SU-DHL-6 (cell line): ENCODE measurements at regions not wholly inside any gene's neighbourhood (a gene's known extent, or its start where the extent isn't known, plus 50 kb on each side); places are given as distances from the start of the nearest gene placed in this dataset.

Source experiments
- CTCF ChIP-seq: fragments of 200-600 bp; sonication (generic); IDR thresholded peaks from one replicate; pipeline ENCODE4 v1.5.1; 2017; ENCODE audit warnings: antibody characterized with exemption, mild to moderate bottlenecking, low read length, moderate library complexity; ENCODE audit not compliant: insufficient read depth, poor library complexity, severe bottlenecking
- EZH2phosphoT487 ChIP-seq: fragments of 200-600 bp; sonication (generic), shearing (Covaris generic); conservative IDR thresholded peaks from 2 replicates; pipeline ENCODE4 v1.6.1; 2018; ENCODE audit warnings: mild to moderate bottlenecking, antibody characterized with exemption, low read length, moderate library complexity, mixed read lengths

- TF ChIP-seq CTCF: no peak
- TF ChIP-seq EZH2phosphoT487: no peak
Observed at GRCh38 chr5:61881821-61882487, 424.1 kb upstream of the KIF2A start.
